GM23248 (cell line): ENCODE measurements at regions not wholly inside any gene's neighbourhood (a gene's known extent, or its start where the extent isn't known, plus 50 kb on each side); places are given as distances from the start of the nearest gene placed in this dataset.

ENCODE experiments used
- EZH2 ChIP-seq: fragments of 200-600 bp; sonication (generic); IDR thresholded peaks from 2 replicates; pipeline ENCODE4 v1.6.1; 2018; ENCODE audit warnings: antibody characterized with exemption, mild to moderate bottlenecking; ENCODE audit not compliant: insufficient read depth, poor library complexity, severe bottlenecking
- EZH2phosphoT487 ChIP-seq: fragments of 200-600 bp; sonication (generic); IDR thresholded peaks from 2 replicates; pipeline ENCODE4 v1.6.1; 2018; ENCODE audit warnings: antibody characterized with exemption, moderate library complexity, mild to moderate bottlenecking, low read depth; ENCODE audit not compliant: insufficient read depth

- no peak for TF ChIP-seq EZH2
- no peak for TF ChIP-seq EZH2phosphoT487
Measured at GRCh38 chr6:12572896-12573827, 143.4 kb upstream of the PHACTR1 start.
